ENCODE measurements at regions not wholly inside any gene's neighbourhood (a gene's known extent, or its start where the extent isn't known, plus 50 kb on each side); places are given as distances from the start of the nearest gene placed in this dataset.

DNA sequence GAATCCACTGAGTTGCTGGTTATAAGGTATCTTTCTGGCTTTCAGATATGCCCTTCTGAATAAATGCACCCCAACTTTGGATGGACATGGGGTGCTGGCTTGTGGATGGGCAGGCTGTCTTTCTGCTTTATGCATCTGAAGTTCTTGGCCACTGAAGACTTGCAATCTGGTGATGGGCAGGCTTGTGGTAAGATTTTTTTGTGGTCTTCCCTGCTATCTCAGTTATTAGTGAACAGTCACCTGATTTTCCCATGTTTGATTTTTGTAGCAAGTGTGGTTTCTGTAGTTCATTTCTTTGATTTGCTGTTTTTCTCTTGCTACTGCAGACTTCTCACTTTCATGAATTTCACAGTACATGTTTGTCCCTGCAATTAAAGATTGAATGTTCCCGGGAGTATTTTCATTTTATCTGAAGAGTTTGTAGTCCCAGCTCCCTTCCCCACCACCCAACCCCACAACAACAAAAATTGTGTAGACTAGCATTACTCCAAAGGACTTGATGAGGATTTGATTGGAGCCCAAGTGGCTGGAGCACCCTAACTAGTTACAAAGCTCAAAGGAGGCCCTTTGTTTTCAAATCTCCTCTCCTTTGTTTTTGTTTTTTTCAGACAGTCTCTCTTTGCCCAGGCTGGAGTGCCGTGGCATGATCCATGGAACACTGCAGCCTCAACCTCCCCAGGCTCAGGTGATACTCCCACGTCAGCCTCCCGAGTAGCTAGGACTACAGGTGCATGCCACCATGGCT, 63.6 kb upstream of the MGAT5 start:
- Histone ChIP-seq H3K18ac (ENCODE audit: extremely low read depth, low read length) (no peak overlapping the region), H3K27ac (ENCODE audit: low read depth, low read length) (no peak overlapping the region), H3K9me3 (ENCODE audit: insufficient read depth in 2 of 2, low read depth in 1 of 2, low read length in 1 of 2) (no peaks in the 10 kb centered on the region), H2BK20ac (ENCODE audit: low read length) (no peak overlapping the region), H3K27me3 (replicated peaks in 1 of 4; ENCODE audit: control insufficient read depth in 3 of 4, extremely low read depth in 1 of 4, insufficient read depth in 3 of 4, low read length in 3 of 4) (no peaks in the 10 kb centered on the region), H4K5ac (ENCODE audit: insufficient read length, low read depth, low read length) (no peak overlapping the region), H3K23ac (ENCODE audit: insufficient read length) (no peak overlapping the region), H2BK5ac (ENCODE audit: low read depth, low read length) (no peak overlapping the region), H3K14ac (ENCODE audit: insufficient read length) (no peak overlapping the region), H3K4me2 (ENCODE audit: insufficient read depth in 1 of 2, low read depth in 2 of 2, low read length in 2 of 2) (no peak overlapping the region), H3K4me1 (replicated peaks in 1 of 4; ENCODE audit: control insufficient read depth in 3 of 4, insufficient read depth in 4 of 4, low read length in 3 of 4) (no peaks in the 10 kb centered on the region; a peak in 2 of 7 replicates), H3K79me2 (ENCODE audit: control insufficient read depth in 1 of 2, insufficient read depth in 2 of 2, low read length in 2 of 2) (peaks cover 0 to 75% of the 10 kb centered on the region in 2 experiments; a peak in 2 of 4 replicates), H2BK12ac (ENCODE audit: low read depth, low read length) (no peak overlapping the region), H4K8ac (ENCODE audit: extremely low read depth, insufficient read depth, low read length) (no peak overlapping the region), H2BK15ac (ENCODE audit: low read length) (no peak overlapping the region), H3K36me3 (ENCODE audit: control insufficient read depth in 2 of 4, insufficient read depth in 4 of 4, low read length in 3 of 4) (no peaks in the 10 kb centered on the region), H4K20me1 (replicated peaks in 1 of 2; ENCODE audit: control insufficient read depth in 1 of 2, insufficient read depth in 2 of 2, low read length in 2 of 2) (peaks cover 4 to 7% of the 10 kb centered on the region in 2 experiments), H4K91ac (replicated peaks; ENCODE audit: insufficient read length, low read length) (no peak overlapping the region), H3K56ac (replicated peaks; ENCODE audit: insufficient read length, low read depth, low read length) (no peak overlapping the region), H2AK5ac (ENCODE audit: low read depth, low read length) (no peak overlapping the region), H3K4me3 (ENCODE audit: extremely low read depth in 1 of 4, insufficient read depth in 2 of 4, low read depth in 3 of 4, low read length in 4 of 4) (no peak overlapping the region), H2AFZ (ENCODE audit: low read length) (no peak overlapping the region), H3K4ac (replicated peaks; ENCODE audit: insufficient read length, low read depth, low read length) (no peak overlapping the region), H2BK120ac (replicated peaks; ENCODE audit: low read depth, low read length) (no peak overlapping the region), H3K9ac (replicated peaks in 1 of 4; ENCODE audit: extremely low read depth in 1 of 4, low read depth in 3 of 4, low read length in 3 of 4) (no peak overlapping the region), H3K23me2 (ENCODE audit: low read depth, low read length) (no peaks in the 10 kb centered on the region), H3K79me1 (ENCODE audit: low read depth, low read length) (peaks cover 18% of the 10 kb centered on the region)
- 87% methylated on average over 4 of the region's 4 CpGs; no CpG with 5 or more reads in 1 of the 2 experiments for WGBS, 2 experiments (ENCODE audit: extremely low coverage in 1 of 2, insufficient coverage in 1 of 2, insufficient read length in 1 of 2, insufficient replicate concordance in 2 of 2, low coverage in 1 of 2, low lambda C conversion rate in 2 of 2, missing lambda C conversion rate in 1 of 2)
- CTCF ChIA-PET (ENCODE audit: partially characterized antibody) = interaction anchor here (0.7 to 1.1 kb wide), 3 partner anchors 9 to 261 kb away, joined by 3 to 4 read pairs (median 3); no protein-coding TSS in a partner anchor
- FAIRE-seq (no peak), DNase-seq (ENCODE audit: low read depth in 1 of 2, low spot score in 2 of 2) (no peak)
- POLR2A ChIA-PET (ENCODE audit: partially characterized antibody) = no interaction called here
- TF ChIP-seq POLR2A (IDR thresholded peaks at IDR 0.05; ENCODE audit: control extremely low read depth in 1 of 2, low read depth in 2 of 2, low read length in 2 of 2) (no peak), RFX5 (IDR thresholded peaks at IDR 0.05; ENCODE audit: borderline replicate concordance, low read depth, low read length) (no peak), CEBPB (IDR thresholded peaks at IDR 0.05; ENCODE audit: low read depth, low read length) (no peak)

Data from H1 (cell line).